Osteoblast (primary cell): ENCODE measurements at regions not wholly inside any gene's neighbourhood (a gene's known extent, or its start where the extent isn't known, plus 50 kb on each side); places are given as distances from the start of the nearest gene placed in this dataset.

Source experiments
- DNase-seq: peaks from one replicate; pipeline ENCODE4 v3.0.0; 2011; ENCODE audit warnings: low spot score, mixed read lengths; ENCODE audit not compliant: insufficient read length; ENCODE audit errors: missing footprints
- H2AFZ ChIP-seq: 2 replicates; pipeline ENCODE4 v1.6.0; 2011; ENCODE audit warnings: mild to moderate bottlenecking, low read length
- H3K27ac ChIP-seq: 2 replicates; pipeline ENCODE4 v1.5.1; 2011; ENCODE audit warnings: mild to moderate bottlenecking, low read depth, low read length, moderate library complexity
- H3K27me3 ChIP-seq: 2 replicates; pipeline ENCODE4 v1.6.0; 2012; ENCODE audit warnings: mild to moderate bottlenecking, control low read depth, inconsistent platforms, low read length, moderate library complexity; ENCODE audit not compliant: insufficient read depth
- H3K36me3 ChIP-seq: 2 replicates; pipeline ENCODE4 v1.5.1; 2011; ENCODE audit warnings: mild to moderate bottlenecking, low read length, control low read depth, moderate library complexity; ENCODE audit not compliant: insufficient read depth
- H3K4me1 ChIP-seq: 2 replicates; pipeline ENCODE4 v1.5.1; 2011; ENCODE audit warnings: mild to moderate bottlenecking, low read length, control low read depth, moderate library complexity; ENCODE audit not compliant: insufficient read depth
- H3K4me2 ChIP-seq: 2 replicates; pipeline ENCODE4 v1.6.0; 2011; ENCODE audit warnings: mild to moderate bottlenecking, low read length; ENCODE audit not compliant: insufficient read depth
- H3K4me3 ChIP-seq: fragments of 200-600 bp; sonication (generic); 3 replicates; pipeline ENCODE4 v1.5.1; 2012; ENCODE audit warnings: mild to moderate bottlenecking, low read length, inconsistent platforms; ENCODE audit not compliant: insufficient read depth
- H3K79me2 ChIP-seq: 2 replicates; pipeline ENCODE4 v1.6.0; 2012; ENCODE audit warnings: mild to moderate bottlenecking, low read length, control low read depth, inconsistent platforms; ENCODE audit not compliant: insufficient read depth
- H3K9me3 ChIP-seq: 2 replicates; pipeline ENCODE4 v1.5.1; 2011; ENCODE audit warnings: low read depth, low read length, control low read depth
- H4K20me1 ChIP-seq: 2 replicates; pipeline ENCODE4 v1.6.0; 2012; ENCODE audit warnings: mild to moderate bottlenecking, low read length, control low read depth; ENCODE audit not compliant: insufficient read depth
- CTCF ChIP-seq: IDR thresholded peaks from 2 replicates; pipeline ENCODE4 v1.5.1; 2011; ENCODE audit warnings: mild to moderate bottlenecking, low read depth, low read length, moderate library complexity; ENCODE audit errors: extremely low read depth

DNA sequence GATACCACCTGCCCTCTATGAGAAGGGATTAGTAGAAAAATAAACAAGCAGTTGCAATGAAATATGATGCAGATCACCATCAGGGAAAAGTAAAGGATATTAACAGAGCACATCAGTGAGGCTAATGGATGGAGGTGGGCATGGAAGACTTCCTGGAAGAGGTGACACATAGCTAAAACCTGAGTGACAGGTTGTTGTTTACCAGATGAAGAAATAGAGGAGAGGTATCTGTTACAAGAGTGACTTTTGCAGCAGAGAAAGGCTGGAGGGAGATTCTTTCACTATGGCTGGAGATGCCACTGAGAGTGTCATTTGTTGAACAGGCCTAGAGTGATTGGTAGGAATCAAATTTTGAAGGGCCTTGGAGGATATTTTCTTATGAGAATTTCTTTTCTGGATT lies 646.2 kb downstream of the GATA3 start:
- Histone ChIP-seq H3K4me3 (no peak overlapping the region), H3K27me3 (no peaks in the 10 kb centered on the region), H3K4me1 (no peaks in the 10 kb centered on the region), H4K20me1 (no peaks in the 10 kb centered on the region), H3K27ac (no peak overlapping the region), H2AFZ (no peak overlapping the region), H3K4me2 (no peak overlapping the region), H3K79me2 (no peaks in the 10 kb centered on the region), H3K36me3 (no peaks in the 10 kb centered on the region), H3K9me3 (no peaks in the 10 kb centered on the region)
- no peak for DNase-seq
- no peak for TF ChIP-seq CTCF

GRCh38 chr10:8702181-8702580 lies 647.7 kb downstream of the GATA3 start:
- Histone ChIP-seq H3K27me3 (no peaks in the 10 kb centered on the region), H3K4me1 (no peaks in the 10 kb centered on the region), H3K27ac (no peak overlapping the region), H2AFZ (no peak overlapping the region), H3K9me3 (no peaks in the 10 kb centered on the region), H3K36me3 (no peaks in the 10 kb centered on the region), H3K79me2 (no peaks in the 10 kb centered on the region), H3K4me3 (no peak overlapping the region), H3K4me2 (no peak overlapping the region), H4K20me1 (no peaks in the 10 kb centered on the region)
- DNase-seq, result no peak
- no peak for TF ChIP-seq CTCF

DNA sequence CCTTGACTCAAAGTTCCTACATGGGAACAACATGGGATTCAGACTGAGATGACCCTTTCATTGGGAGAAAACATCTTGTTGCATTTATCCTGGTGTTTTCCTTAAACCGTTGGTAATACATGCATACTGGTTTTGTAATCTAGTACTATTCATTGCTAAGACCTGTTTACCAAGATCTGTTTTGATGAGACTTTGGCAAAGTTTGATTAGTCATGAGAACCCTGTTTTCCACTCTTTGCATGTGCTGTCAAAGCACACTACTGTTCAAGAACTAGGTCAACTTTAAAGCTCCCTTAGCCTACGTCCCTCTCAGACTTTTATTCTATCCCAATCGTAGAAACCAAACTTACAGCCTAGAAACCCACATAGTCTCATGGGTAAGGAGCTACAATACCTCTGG lies 650.9 kb downstream of the GATA3 start:
- no peaks in the 10 kb centered on the region for H3K9me3 ChIP-seq
- no peaks in the 10 kb centered on the region for H3K27me3 ChIP-seq
- no peak overlapping the region for H3K4me2 ChIP-seq
- no peak for DNase-seq
- H4K20me1 ChIP-seq, result no peaks in the 10 kb centered on the region
- no peaks in the 10 kb centered on the region for H3K36me3 ChIP-seq
- H3K79me2 ChIP-seq, result no peaks in the 10 kb centered on the region
- no peak for TF ChIP-seq CTCF
- no peak overlapping the region for H3K27ac ChIP-seq
- no peak overlapping the region for H2AFZ ChIP-seq
- H3K4me1 ChIP-seq, result no peaks in the 10 kb centered on the region
- H3K4me3 ChIP-seq, result no peak overlapping the region

DNA sequence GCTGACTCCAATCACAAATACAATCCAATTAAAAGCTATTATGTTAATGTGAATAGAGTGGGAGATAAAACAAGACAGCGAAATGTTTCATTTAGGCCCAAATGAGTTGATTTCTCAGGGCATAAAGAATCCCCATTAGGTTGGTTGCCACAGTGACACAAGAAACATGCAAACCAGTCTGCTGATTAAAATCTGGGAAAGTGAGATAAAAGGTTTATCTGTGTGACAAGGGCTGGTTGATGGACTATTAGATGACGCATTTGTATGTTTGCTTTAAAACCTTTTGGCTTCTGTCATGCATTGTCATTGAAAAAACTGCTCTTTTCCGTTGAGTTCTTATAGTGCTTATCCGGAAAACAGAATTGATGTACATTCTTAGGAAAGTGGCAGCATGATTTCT lies 658.2 kb downstream of the GATA3 start:
- Histone ChIP-seq H3K27ac (no peak overlapping the region), H4K20me1 (no peaks in the 10 kb centered on the region), H3K4me2 (no peak overlapping the region), H3K27me3 (no peaks in the 10 kb centered on the region), H3K9me3 (no peaks in the 10 kb centered on the region), H3K36me3 (no peaks in the 10 kb centered on the region), H3K79me2 (no peaks in the 10 kb centered on the region), H3K4me3 (no peak overlapping the region), H3K4me1 (no peaks in the 10 kb centered on the region), H2AFZ (no peak overlapping the region)
- TF ChIP-seq CTCF, result no peak
- DNase-seq, result no peak
